CD4-positive, alpha-beta T cell (primary cell): ENCODE measurements at regions not wholly inside any gene's neighbourhood (a gene's known extent, or its start where the extent isn't known, plus 50 kb on each side); places are given as distances from the start of the nearest gene placed in this dataset.

Experiments
- ATAC-seq: fragments of 200-7000 bp; cut with Tn5 transposase; one replicate; pipeline ENCODE4 v1.10.0; 2022; ENCODE audit warnings: mild to moderate bottlenecking; ENCODE audit not compliant: poor library complexity
- CTCF ChIA-PET: fragments of 350-600 bp; sonication (Branson Sonifier 250); formaldehyde crosslinking; loops from one replicate; lab custom pipeline; 2021; ENCODE audit warnings: antibody characterized with exemption, inconsistent platforms; lab: Charles Lee
- POLR2A ChIA-PET: fragments of 350-600 bp; sonication (Branson Sonifier 250); formaldehyde crosslinking; loops from one replicate; lab custom pipeline; 2021; ENCODE audit warnings: antibody characterized with exemption, inconsistent platforms; lab: Charles Lee
- DNase-seq, 14 experiments: peaks; one replicate each; pipeline ENCODE4 v3.0.0-alpha.2; 2013 to 2020; ENCODE audit warnings: mixed read lengths in 2 of 14
- H3K27ac ChIP-seq, 2 donors: one replicate each; pipeline versions ENCODE4 v1.5.1 to v1.7.0; 2013; ENCODE audit warnings: low read length in 2 of 2, low read depth in 1 of 2, mild to moderate bottlenecking in 1 of 2
- H3K27me3 ChIP-seq, 2 experiments: 1 replicate in 1 of 2; 2 replicates in 1 of 2; pipeline versions ENCODE4 v1.6.1 to v1.7.0; 2013; ENCODE audit warnings: low read length in 2 of 2, control low read depth in 1 of 2, mild to moderate bottlenecking in 1 of 2, moderate library complexity in 1 of 2; ENCODE audit not compliant: insufficient read depth in 2 of 2, control insufficient read depth in 1 of 2
- H3K36me3 ChIP-seq: one replicate; pipeline ENCODE4 v1.6.1; 2013; ENCODE audit warnings: low read length, control low read depth; ENCODE audit not compliant: insufficient read depth
- H3K4me1 ChIP-seq: one replicate; pipeline ENCODE4 v1.6.1; 2013; ENCODE audit warnings: low read length, control low read depth; ENCODE audit not compliant: insufficient read depth
- H3K4me3 ChIP-seq: one replicate; pipeline ENCODE4 v1.5.1; 2013; ENCODE audit warnings: mild to moderate bottlenecking, low read length, moderate library complexity
- H3K9me3 ChIP-seq, 2 experiments: 1 replicate in 1 of 2; 2 replicates in 1 of 2; pipeline versions ENCODE4 v1.6.1 to v1.7.0; 2013; ENCODE audit warnings: low read length in 2 of 2, mild to moderate bottlenecking in 2 of 2, control low read depth in 1 of 2, moderate library complexity in 1 of 2; ENCODE audit not compliant: control insufficient read depth in 1 of 2, insufficient read depth in 1 of 2
- H3K27ac Mint-ChIP-seq: one replicate; pipeline ENCODE4 v1.8.0; 2020; ENCODE audit warnings: mixed read lengths
- H3K27me3 Mint-ChIP-seq: one replicate; pipeline ENCODE4 v1.8.0; 2021; ENCODE audit warnings: mixed read lengths
- H3K36me3 Mint-ChIP-seq: one replicate; pipeline ENCODE4 v1.8.0; 2021; ENCODE audit warnings: low read depth, mixed read lengths
- H3K4me1 Mint-ChIP-seq: one replicate; pipeline ENCODE4 v1.8.0; 2021; ENCODE audit warnings: low read depth, mixed read lengths
- H3K4me3 Mint-ChIP-seq: one replicate; pipeline ENCODE4 v1.8.0; 2020; ENCODE audit warnings: mild to moderate bottlenecking, mixed read lengths
- H3K9me3 Mint-ChIP-seq: one replicate; pipeline ENCODE4 v1.8.0; 2020; ENCODE audit warnings: mixed read lengths
- CTCF ChIP-seq: fragments of 200-600 bp; IDR thresholded peaks from one replicate; pipeline ENCODE4 v1.8.0; 2022; ENCODE audit warnings: antibody characterized with exemption, mild to moderate bottlenecking
- intact Hi-C, 2 experiments: fragments of 100-400 bp; cut with DNase I in 1 of 2; cut with micrococcal nuclease in 1 of 2; formaldehyde crosslinking; loops; one replicate each; pipeline versions ENCODE4 v1.15.1 to v1.9.0; 2023 to 2025; cut with DNase I, micrococcal nuclease

GRCh38 chr11:93084727-93085505 lies 112.9 kb downstream of the SLC36A4 start:
- intact Hi-C loops = no loop called here
- DNase-seq (peak in 1 of 14 experiments; percentile 17), ATAC-seq (no peak)
- no peaks in the 10 kb centered on the region for H3K9me3 ChIP-seq
- no peaks in the 10 kb centered on the region for H3K9me3 Mint-ChIP-seq
- H3K27me3 ChIP-seq = no peaks in the 10 kb centered on the region
- H3K4me3 Mint-ChIP-seq = no peak overlapping the region
- H3K4me1 ChIP-seq = no peaks in the 10 kb centered on the region
- no peak overlapping the region for H3K27ac ChIP-seq
- H3K27me3 Mint-ChIP-seq = peaks cover 10% of the 10 kb centered on the region
- H3K4me1 Mint-ChIP-seq = no peaks in the 10 kb centered on the region
- TF ChIP-seq CTCF = no peak
- CTCF ChIA-PET = no interaction called here
- H3K36me3 Mint-ChIP-seq = no peaks in the 10 kb centered on the region
- POLR2A ChIA-PET = no interaction called here
- no peak overlapping the region for H3K4me3 ChIP-seq
- no peak overlapping the region for H3K27ac Mint-ChIP-seq
- no peaks in the 10 kb centered on the region for H3K36me3 ChIP-seq

- Histone ChIP-seq H3K4me3 (no peak overlapping the region), H3K9me3 (no peaks in the 10 kb centered on the region), H3K36me3 (no peaks in the 10 kb centered on the region), H3K27me3 (peaks cover 0 to 4% of the 10 kb centered on the region in 2 experiments), H3K27ac (no peak overlapping the region), H3K4me1 (no peaks in the 10 kb centered on the region)
- Mint-ChIP-seq H3K9me3 (no peaks in the 10 kb centered on the region), H3K4me3 (no peak overlapping the region), H3K27ac (no peak overlapping the region), H3K27me3 (no peaks in the 10 kb centered on the region), H3K36me3 (no peaks in the 10 kb centered on the region), H3K4me1 (no peaks in the 10 kb centered on the region)
- intact Hi-C loops = no loop called here
- TF ChIP-seq CTCF = no peak
- ATAC-seq (no peak), DNase-seq (peak in 2 of 14 experiments; percentile 6 to 13)
- CTCF ChIA-PET = no interaction called here
- POLR2A ChIA-PET = no interaction called here
These were observed 108.2 kb downstream of the SLC36A4 start for GRCh38 chr11:93089474-93090102.
